ENCODE measurements at regions not wholly inside any gene's neighbourhood (a gene's known extent, or its start where the extent isn't known, plus 50 kb on each side); places are given as distances from the start of the nearest gene placed in this dataset.

DNA sequence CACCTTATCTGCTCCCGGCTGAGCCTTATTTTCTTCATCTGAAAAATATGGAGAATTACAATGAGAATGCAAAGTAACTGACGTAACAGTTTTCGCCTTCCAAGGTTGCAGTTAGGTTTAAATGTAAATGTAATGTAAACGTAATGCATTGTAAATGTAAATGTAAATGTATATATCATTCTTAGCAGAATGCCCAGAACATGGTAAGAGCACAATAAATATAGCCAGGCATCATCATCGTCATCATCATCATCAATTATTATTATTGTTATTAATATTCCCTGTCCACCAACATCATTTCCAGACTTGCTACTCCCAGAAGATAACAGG is 770.0 kb downstream of the MED13L start:
- H3K9ac ChIP-seq: no peak overlapping the region
- H3K4me3 ChIP-seq (ENCODE audit: low read depth in 2 of 2, low read length in 1 of 2): no peak overlapping the region
- H3F3A ChIP-seq (replicated peaks; ENCODE audit: insufficient read depth): no peaks in the 10 kb centered on the region
- CTCF ChIA-PET: no interaction called here
- no peak overlapping the region for H3K27ac ChIP-seq (ENCODE audit: low read depth in 2 of 2, low read length in 1 of 2)
- H3K9me2 ChIP-seq: no peaks in the 10 kb centered on the region
- no peaks in the 10 kb centered on the region for H3K4me1 ChIP-seq (ENCODE audit: control insufficient read depth in 1 of 2, insufficient read depth in 2 of 2, low read depth in 1 of 2, low read length in 1 of 2)
- no peaks in the 10 kb centered on the region for H4K20me1 ChIP-seq (ENCODE audit: insufficient read depth)
- no peaks in the 10 kb centered on the region for H3K9me3 ChIP-seq
- H3K79me2 ChIP-seq (ENCODE audit: insufficient read depth): no peaks in the 10 kb centered on the region
- no peaks in the 10 kb centered on the region for H3K36me3 ChIP-seq (replicated peaks in 1 of 2; ENCODE audit: control insufficient read depth in 1 of 2, insufficient read depth in 2 of 2, low read length in 1 of 2)
- POLR2A ChIA-PET: no interaction called here
- no peaks in the 10 kb centered on the region; the same call in 1 of the 2 replicates for H3K27me3 ChIP-seq (ENCODE audit: insufficient read depth)
- H3K4me2 ChIP-seq: no peak overlapping the region
- H2AFZ ChIP-seq (ENCODE audit: low read depth): no peak overlapping the region
- TF ChIP-seq PBX3 (IDR thresholded peaks at IDR 0.05) (no peak), SIN3A (IDR thresholded peaks at IDR 0.05; ENCODE audit: borderline replicate concordance, low read depth, low read length) (no peak), RXRA (IDR thresholded peaks at IDR 0.05; ENCODE audit: borderline replicate concordance, low read depth) (no peak), FOSL2 (IDR thresholded peaks at IDR 0.05; ENCODE audit: borderline replicate concordance, low read depth) (no peak), CHD2 (IDR thresholded peaks at IDR 0.05; ENCODE audit: low read length, partially characterized antibody) (no peak), RAD21 (IDR thresholded peaks at IDR 0.05; ENCODE audit: low read length) (no peak), EP300 (IDR thresholded peaks at IDR 0.05; ENCODE audit: borderline replicate concordance in 1 of 2, low read depth in 1 of 2, low read length in 1 of 2) (no peak), RCOR1 (IDR thresholded peaks at IDR 0.05; ENCODE audit: low read length) (no peak), JUND (IDR thresholded peaks at IDR 0.05) (no peak), TEAD4 (IDR thresholded peaks at IDR 0.05; ENCODE audit: borderline replicate concordance, insufficient read depth) (no peak)
- TF ChIP-seq, protein P1, sequence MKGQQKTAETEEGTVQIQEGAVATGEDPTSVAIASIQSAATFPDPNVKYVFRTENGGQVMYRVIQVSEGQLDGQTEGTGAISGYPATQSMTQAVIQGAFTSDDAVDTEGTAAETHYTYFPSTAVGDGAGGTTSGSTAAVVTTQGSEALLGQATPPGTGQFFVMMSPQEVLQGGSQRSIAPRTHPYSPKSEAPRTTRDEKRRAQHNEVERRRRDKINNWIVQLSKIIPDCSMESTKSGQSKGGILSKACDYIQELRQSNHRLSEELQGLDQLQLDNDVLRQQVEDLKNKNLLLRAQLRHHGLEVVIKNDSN (IDR thresholded peaks at IDR 0.05; ENCODE audit: borderline replicate concordance, low read depth): no peak
- WGBS (ENCODE audit: low lambda C conversion rate): 70% methylated on average over 5 of the region's 5 CpGs
- no peak for DNase-seq

- Histone ChIP-seq H3F3A (replicated peaks; ENCODE audit: insufficient read depth) (no peaks in the 10 kb centered on the region), H4K20me1 (ENCODE audit: insufficient read depth) (no peaks in the 10 kb centered on the region), H2AFZ (ENCODE audit: low read depth) (no peak overlapping the region), H3K27me3 (ENCODE audit: insufficient read depth) (no peaks in the 10 kb centered on the region; the same call in 1 of the 2 replicates), H3K4me1 (ENCODE audit: control insufficient read depth in 1 of 2, insufficient read depth in 2 of 2, low read depth in 1 of 2, low read length in 1 of 2) (no peaks in the 10 kb centered on the region), H3K9me2 (no peaks in the 10 kb centered on the region), H3K27ac (ENCODE audit: low read depth in 2 of 2, low read length in 1 of 2) (no peak overlapping the region), H3K9me3 (no peaks in the 10 kb centered on the region), H3K36me3 (replicated peaks in 1 of 2; ENCODE audit: control insufficient read depth in 1 of 2, insufficient read depth in 2 of 2, low read length in 1 of 2) (no peaks in the 10 kb centered on the region), H3K4me2 (no peak overlapping the region), H3K79me2 (ENCODE audit: insufficient read depth) (no peaks in the 10 kb centered on the region), H3K9ac (no peak overlapping the region), H3K4me3 (ENCODE audit: low read depth in 2 of 2, low read length in 1 of 2) (no peak overlapping the region)
- ChIA-PET POLR2A (no interaction called here), CTCF (no interaction called here)
- no peak for DNase-seq
- no peak for TF ChIP-seq NFIC (IDR thresholded peaks at IDR 0.05; ENCODE audit: borderline replicate concordance)
- WGBS (ENCODE audit: low lambda C conversion rate): 57% methylated on average over 5 of the region's 5 CpGs
Measured at GRCh38 chr12:115506822-115507559, 770.5 kb downstream of the MED13L start.

Data from SK-N-SH (cell line).